H1 (cell line): ENCODE measurements at regions not wholly inside any gene's neighbourhood (a gene's known extent, or its start where the extent isn't known, plus 50 kb on each side); places are given as distances from the start of the nearest gene placed in this dataset.

Experiments used
- CTCF ChIA-PET: fragments of 300-600 bp; sonication (Branson Sonifier 250); formaldehyde crosslinking; loops from one replicate; lab custom pipeline; 2021; ENCODE audit not compliant: partially characterized antibody; lab: Charles Lee
- POLR2A ChIA-PET: fragments of 300-600 bp; sonication (Branson Sonifier 250); formaldehyde crosslinking; loops from one replicate; lab custom pipeline; 2021; ENCODE audit warnings: inconsistent platforms; ENCODE audit not compliant: partially characterized antibody; lab: Charles Lee
- DNase-seq, 2 experiments: peaks; one replicate each; pipeline versions ENCODE4 v3.0.0 to v3.0.0-alpha.2; 2010 to 2022; ENCODE audit warnings: low spot score in 2 of 2, low read depth in 1 of 2, mixed read lengths in 1 of 2
- FAIRE-seq: peaks from 2 replicates; lab custom pipeline; 2011; peaks lifted over from hg19 to GRCh38; lab: Jason Lieb, UNC
- H2AFZ ChIP-seq: 2 replicates; pipeline ENCODE4 v1.8.1; 2012; ENCODE audit warnings: low read length, inconsistent platforms
- H2AK5ac ChIP-seq: 2 replicates; pipeline ENCODE4 v1.6.1; 2013; ENCODE audit warnings: low read depth, low read length
- H2BK120ac ChIP-seq: replicated peaks from 2 replicates; pipeline ENCODE3; 2013; ENCODE audit warnings: low read depth, low read length, inconsistent platforms
- H2BK12ac ChIP-seq: 2 replicates; pipeline ENCODE4 v1.6.1; 2013; ENCODE audit warnings: low read depth, low read length
- H2BK15ac ChIP-seq: 2 replicates; pipeline ENCODE4 v1.6.1; 2013; ENCODE audit warnings: low read length
- H2BK20ac ChIP-seq: 2 replicates; pipeline ENCODE4 v1.6.1; 2013; ENCODE audit warnings: low read length
- H2BK5ac ChIP-seq: 2 replicates; pipeline ENCODE4 v1.6.1; 2013; ENCODE audit warnings: low read depth, low read length
- H3K14ac ChIP-seq: 2 replicates; pipeline ENCODE4 v1.6.1; 2013; ENCODE audit warnings: inconsistent platforms; ENCODE audit not compliant: insufficient read length
- H3K18ac ChIP-seq: 2 replicates; pipeline ENCODE4 v1.6.1; 2013; ENCODE audit warnings: low read length; ENCODE audit errors: extremely low read depth
- H3K23ac ChIP-seq: 2 replicates; pipeline ENCODE4 v1.6.1; 2013; ENCODE audit warnings: inconsistent platforms; ENCODE audit not compliant: insufficient read length
- H3K23me2 ChIP-seq: 2 replicates; pipeline ENCODE4 v1.6.1; 2013; ENCODE audit warnings: low read depth, low read length
- H3K27ac ChIP-seq: 2 replicates; pipeline ENCODE4 v1.6.1; 2011; ENCODE audit warnings: low read depth, low read length, inconsistent platforms
- H3K27me3 ChIP-seq, 4 experiments: replicated peaks in 1 of 4; 1 replicate in 1 of 4; 2 replicates in 3 of 4; pipeline versions ENCODE4 v1.6.1 to v1.8.1; 2011 to 2013; ENCODE audit warnings: low read length in 3 of 4, mild to moderate bottlenecking in 3 of 4, inconsistent platforms in 2 of 4, mixed read lengths in 2 of 4, moderate library complexity in 1 of 4; ENCODE audit not compliant: control insufficient read depth in 3 of 4, insufficient read depth in 3 of 4; ENCODE audit errors: extremely low read depth in 1 of 4
- H3K36me3 ChIP-seq, 4 experiments: 2 replicates each; pipeline versions ENCODE4 v1.6.1 to v1.8.1; 2011 to 2013; ENCODE audit warnings: mild to moderate bottlenecking in 4 of 4, low read length in 3 of 4, moderate library complexity in 2 of 4, control low read depth in 1 of 4, inconsistent platforms in 1 of 4; ENCODE audit not compliant: insufficient read depth in 4 of 4, control insufficient read depth in 2 of 4
- H3K4ac ChIP-seq: replicated peaks from 2 replicates; pipeline ENCODE3; 2013; ENCODE audit warnings: low read length, low read depth, mixed read lengths, inconsistent platforms; ENCODE audit not compliant: insufficient read length
- H3K4me1 ChIP-seq, 4 experiments: replicated peaks in 1 of 4; 1 replicate in 1 of 4; 2 replicates in 3 of 4; pipeline versions ENCODE4 v1.6.1 to v1.8.1; 2011 to 2013; ENCODE audit warnings: low read length in 3 of 4, inconsistent platforms in 2 of 4, mixed read lengths in 1 of 4; ENCODE audit not compliant: insufficient read depth in 4 of 4, control insufficient read depth in 3 of 4
- H3K4me2 ChIP-seq, 2 experiments: 2 replicates each; pipeline versions ENCODE4 v1.6.1 to v1.8.1; 2011 to 2013; ENCODE audit warnings: low read depth in 2 of 2, low read length in 2 of 2, control low read depth in 1 of 2, inconsistent platforms in 1 of 2, mild to moderate bottlenecking in 1 of 2; ENCODE audit not compliant: insufficient read depth in 1 of 2
- H3K4me3 ChIP-seq, 4 experiments: fragments of 200-600, 300-600 bp in 1 of 4; sonication (generic), shearing (Covaris generic), sonication (Bioruptor Twin) in 1 of 4; 2 replicates each; pipeline versions ENCODE4 v1.5.1 to v1.8.1; 2011 to 2016; ENCODE audit warnings: low read length in 4 of 4, low read depth in 3 of 4, control low read depth in 2 of 4, inconsistent platforms in 2 of 4, mild to moderate bottlenecking in 2 of 4, mixed read lengths in 1 of 4, moderate library complexity in 1 of 4; ENCODE audit not compliant: insufficient read depth in 2 of 4; ENCODE audit errors: extremely low read depth in 1 of 4
- H3K56ac ChIP-seq: replicated peaks from 2 replicates; pipeline ENCODE3; 2013; ENCODE audit warnings: low read depth, mild to moderate bottlenecking, mixed read lengths, low read length, inconsistent platforms; ENCODE audit not compliant: insufficient read length
- H3K79me1 ChIP-seq: 2 replicates; pipeline ENCODE4 v1.6.1; 2013; ENCODE audit warnings: low read depth, low read length, control low read depth
- H3K79me2 ChIP-seq, 2 experiments: 2 replicates each; pipeline versions ENCODE4 v1.6.1 to v1.8.1; 2012 to 2013; ENCODE audit warnings: low read length in 2 of 2, mild to moderate bottlenecking in 2 of 2, inconsistent platforms in 1 of 2; ENCODE audit not compliant: insufficient read depth in 2 of 2, control insufficient read depth in 1 of 2
- H3K9ac ChIP-seq, 4 experiments: replicated peaks in 1 of 4; 1 replicate in 1 of 4; 2 replicates in 3 of 4; pipeline versions ENCODE4 v1.6.1 to v1.8.1; 2011 to 2013; ENCODE audit warnings: low read depth in 3 of 4, low read length in 3 of 4, control low read depth in 2 of 4, mild to moderate bottlenecking in 2 of 4, moderate library complexity in 2 of 4, inconsistent platforms in 1 of 4; ENCODE audit errors: extremely low read depth in 1 of 4
- H3K9me3 ChIP-seq, 2 experiments: 2 replicates each; pipeline versions ENCODE4 v1.6.1 to v1.8.1; 2012 to 2013; ENCODE audit warnings: mild to moderate bottlenecking in 2 of 2, moderate library complexity in 2 of 2, control low read depth in 1 of 2, inconsistent platforms in 1 of 2, low read depth in 1 of 2, low read length in 1 of 2, mixed read lengths in 1 of 2; ENCODE audit not compliant: insufficient read depth in 2 of 2
- H4K20me1 ChIP-seq, 2 experiments: replicated peaks in 1 of 2; 2 replicates each; pipeline versions ENCODE3 to v1.8.1; 2011 to 2013; ENCODE audit warnings: inconsistent platforms in 2 of 2, low read length in 2 of 2, mild to moderate bottlenecking in 1 of 2; ENCODE audit not compliant: insufficient read depth in 2 of 2, control insufficient read depth in 1 of 2
- H4K5ac ChIP-seq: 2 replicates; pipeline ENCODE4 v1.6.1; 2013; ENCODE audit warnings: low read length, low read depth, mixed read lengths, inconsistent platforms; ENCODE audit not compliant: insufficient read length
- H4K8ac ChIP-seq: 2 replicates; pipeline ENCODE4 v1.8.0; 2013; ENCODE audit warnings: mild to moderate bottlenecking, moderate library complexity, low read length, inconsistent platforms; ENCODE audit not compliant: insufficient read depth; ENCODE audit errors: extremely low read depth
- H4K91ac ChIP-seq: replicated peaks from 2 replicates; pipeline ENCODE3; 2013; ENCODE audit warnings: low read length, mixed read lengths, inconsistent platforms; ENCODE audit not compliant: insufficient read length
- CHD1 ChIP-seq: IDR thresholded peaks from 2 replicates; pipeline ENCODE4 v1.6.1; 2012; ENCODE audit warnings: low read depth, low read length, improper control_type of control experiment
- KDM1A ChIP-seq: fragments of 200-600, 300-600 bp; sonication (generic); IDR thresholded peaks from 2 replicates; pipeline ENCODE4 v1.7.1; 2016; ENCODE audit warnings: mild to moderate bottlenecking, low read length, borderline replicate concordance
- MAX ChIP-seq: IDR thresholded peaks from 2 replicates; pipeline ENCODE4 v1.6.1; 2012; ENCODE audit warnings: inconsistent platforms
- POLR2AphosphoS5 ChIP-seq: IDR thresholded peaks from 2 replicates; pipeline ENCODE4 v1.6.1; 2011; ENCODE audit warnings: low read depth, low read length
- RNF2 ChIP-seq: fragments of 200-900, 300-1000 bp; sonication (generic); IDR thresholded peaks from 2 replicates; pipeline ENCODE4 v1.7.1; 2016; ENCODE audit warnings: borderline replicate concordance, low read depth, mild to moderate bottlenecking, antibody characterized with exemption, low read length; ENCODE audit not compliant: poor library complexity, severe bottlenecking; ENCODE audit errors: missing control alignments
- SRF ChIP-seq: IDR thresholded peaks from 2 replicates; pipeline ENCODE4 v1.6.1; 2011; ENCODE audit warnings: mild to moderate bottlenecking, low read depth, low read length, moderate library complexity
- WGBS, 2 experiments: shearing (Covaris generic) in 1 of 2; methylation state at CpG; one replicate each; pipeline versions ENCODE4 v1.1.6 to v1.1.7; 2013 to 2015; ENCODE audit warnings: low lambda C conversion rate in 2 of 2, mixed read lengths in 2 of 2, inconsistent platforms in 1 of 2, low coverage in 1 of 2, missing lambda C conversion rate in 1 of 2; ENCODE audit not compliant: insufficient replicate concordance in 2 of 2, insufficient coverage in 1 of 2, insufficient read length in 1 of 2; ENCODE audit errors: extremely low coverage in 1 of 2, missing lambda C conversion rate in 1 of 2; 5-methylcytosine and 5-hydroxymethylcytosine counted together

- 88% methylated on average over 2 of the region's 2 CpGs; no CpG with 5 or more reads in 1 of the 2 experiments for WGBS, 2 experiments
- no peak for FAIRE-seq
- H3K23ac ChIP-seq, result no peak overlapping the region
- TF ChIP-seq RNF2 (no peak), SRF (no peak), CHD1 (no peak), POLR2AphosphoS5 (no peak), MAX (no peak), KDM1A (no peak)
Observed at GRCh38 chr6:159513914-159514313, 179.1 kb downstream of the SOD2 start.

More at GRCh38 chr6:159513914-159514313, 179.1 kb downstream of the SOD2 start:
- no peak overlapping the region for H3K4me2 ChIP-seq
- CTCF ChIA-PET, result no interaction called here
- H2BK20ac ChIP-seq, result no peak overlapping the region
- no peak overlapping the region for H2BK120ac ChIP-seq
- H3K79me1 ChIP-seq, result no peaks in the 10 kb centered on the region
- no peaks in the 10 kb centered on the region for H3K4me1 ChIP-seq
- H3K18ac ChIP-seq, result no peak overlapping the region
- H2BK5ac ChIP-seq, result no peak overlapping the region
- H2BK12ac ChIP-seq, result no peak overlapping the region
- H3K27me3 ChIP-seq, result no peaks in the 10 kb centered on the region
- no peaks in the 10 kb centered on the region for H4K20me1 ChIP-seq
- no peak overlapping the region for H2AK5ac ChIP-seq
- no peak for DNase-seq
- H3K9me3 ChIP-seq, result peaks cover 49 to 65% of the 10 kb centered on the region in 2 experiments
- no peaks in the 10 kb centered on the region for H3K23me2 ChIP-seq
- no peak overlapping the region for H3K9ac ChIP-seq
- no peaks in the 10 kb centered on the region for H3K36me3 ChIP-seq
- H4K8ac ChIP-seq, result no peak overlapping the region
- no peak overlapping the region for H2AFZ ChIP-seq
- no peak overlapping the region for H3K4me3 ChIP-seq
- POLR2A ChIA-PET, result no interaction called here
- no peak overlapping the region for H4K91ac ChIP-seq
- no peak overlapping the region for H3K56ac ChIP-seq
- H2BK15ac ChIP-seq, result no peak overlapping the region
- H3K27ac ChIP-seq, result no peak overlapping the region
- no peaks in the 10 kb centered on the region for H3K79me2 ChIP-seq
- H3K14ac ChIP-seq, result no peak overlapping the region
- no peak overlapping the region for H4K5ac ChIP-seq
- H3K4ac ChIP-seq, result no peak overlapping the region
